GM19025 (cell line): ENCODE measurements at regions not wholly inside any gene's neighbourhood (a gene's known extent, or its start where the extent isn't known, plus 50 kb on each side); places are given as distances from the start of the nearest gene placed in this dataset.

Experiments used
- ATAC-seq: cut with Tn5 transposase; IDR thresholded peaks from one replicate; pipeline ENCODE4 v1.9.1; 2021; ENCODE audit warnings: mild to moderate bottlenecking, low read depth, moderate library complexity; ENCODE audit not compliant: unreplicated experiment

GRCh38 chr9:86800681-86801080 is 146.6 kb downstream of the GAS1 start:
- ATAC-seq = no peak

GRCh38 chr9:86798966-86799365 is 148.3 kb downstream of the GAS1 start:
- ATAC-seq = no peak

- no peak for ATAC-seq
Measured at GRCh38 chr9:86796666-86797065, 150.6 kb downstream of the GAS1 start.

- no peak for ATAC-seq
Measured at GRCh38 chr9:86795823-86796553, 151.3 kb downstream of the GAS1 start.

GRCh38 chr9:86795047-86795442 is 152.3 kb downstream of the GAS1 start:
- ATAC-seq = no peak

- no peak for ATAC-seq
Measured at GRCh38 chr9:86794391-86795046, 152.8 kb downstream of the GAS1 start.

GRCh38 chr9:86792136-86792535 is 155.2 kb downstream of the GAS1 start:
- no peak for ATAC-seq

- ATAC-seq = no peak
Measured at GRCh38 chr9:86790805-86791204, 156.5 kb downstream of the GAS1 start.

- ATAC-seq = no peak
Measured at GRCh38 chr9:86788456-86788855, 158.8 kb downstream of the GAS1 start.

- no peak for ATAC-seq
Measured at GRCh38 chr9:86783884-86784283, 163.4 kb downstream of the GAS1 start.

- no peak for ATAC-seq
Measured at GRCh38 chr9:86782831-86783230, 164.5 kb downstream of the GAS1 start.

- ATAC-seq = no peak
Measured at GRCh38 chr9:86778761-86779160, 168.5 kb downstream of the GAS1 start.

GRCh38 chr9:86775718-86776117 is 171.6 kb downstream of the GAS1 start:
- ATAC-seq = no peak

- no peak for ATAC-seq
Measured at GRCh38 chr9:86774116-86774515, 173.2 kb downstream of the GAS1 start.

GRCh38 chr9:86773422-86773945 is 173.8 kb downstream of the GAS1 start:
- no peak for ATAC-seq

- ATAC-seq = no peak
Measured at GRCh38 chr9:86772635-86772993, 174.7 kb downstream of the GAS1 start.

- no peak for ATAC-seq
Measured at GRCh38 chr9:86771941-86772634, 175.2 kb downstream of the GAS1 start.

- no peak for ATAC-seq
Measured at GRCh38 chr9:86771420-86771819, 175.9 kb downstream of the GAS1 start.

GRCh38 chr9:86768709-86769108 is 178.6 kb downstream of the GAS1 start:
- no peak for ATAC-seq

- no peak for ATAC-seq
Measured at GRCh38 chr9:86768020-86768419, 179.3 kb downstream of the GAS1 start.

- ATAC-seq = no peak
Measured at GRCh38 chr9:86767373-86767772, 179.9 kb downstream of the GAS1 start.
